ENCODE measurements at regions not wholly inside any gene's neighbourhood (a gene's known extent, or its start where the extent isn't known, plus 50 kb on each side); places are given as distances from the start of the nearest gene placed in this dataset.

GRCh38 chr7:54465095-54465494, 77.1 kb upstream of the VSTM2A start (continued):
- TF ChIP-seq ELK1 (IDR thresholded peaks at IDR 0.05; ENCODE audit: low read depth, low read length) (no peak), EP300 (IDR thresholded peaks at IDR 0.05; ENCODE audit: borderline replicate concordance in 1 of 2, control insufficient read depth in 1 of 2, low read depth in 2 of 2, low read length in 2 of 2) (no peak), ZZZ3 (IDR thresholded peaks at IDR 0.05; ENCODE audit: control insufficient read depth, insufficient read length, low read depth) (no peak), NBN (IDR thresholded peaks at IDR 0.05) (no peak)

- BruUV-seq (replicated peaks) = no TSS peak
- ChIA-PET POLR2A (no interaction called here), CTCF (no interaction called here), RAD21 (ENCODE audit: unreplicated experiment) (no interaction called here), SMC1A (ENCODE audit: uncharacterized antibody, unreplicated experiment) (interaction anchor here (0.5 kb wide), 1 partner anchor 27 kb away, joined by 3 read pairs; no protein-coding TSS in a partner anchor)
- ATAC-seq (no peak), FAIRE-seq (no peak), DNase-seq (ENCODE audit: low read depth, low spot score) (no peak)
- Histone ChIP-seq H4K20me1 (ENCODE audit: control insufficient read depth, insufficient read depth) (no peaks in the 10 kb centered on the region), H3K4me3 (no peak overlapping the region), H3K4me1 (ENCODE audit: control insufficient read depth, insufficient read depth, low read length) (no peaks in the 10 kb centered on the region), H3K4me2 (ENCODE audit: control insufficient read depth, insufficient read depth) (no peak overlapping the region), H3K9ac (ENCODE audit: control insufficient read depth, insufficient read depth, low read length) (no peak overlapping the region), H3K27me3 (replicated peaks in 1 of 2; ENCODE audit: control insufficient read depth in 2 of 2, insufficient read depth in 2 of 2, low read length in 1 of 2) (no peaks in the 10 kb centered on the region), H3K79me2 (ENCODE audit: control insufficient read depth, insufficient read depth, low read length) (no peaks in the 10 kb centered on the region), H3K36me3 (ENCODE audit: control insufficient read depth in 2 of 2, insufficient read depth in 2 of 2, low read length in 1 of 2) (no peaks in the 10 kb centered on the region), H3K9me3 (replicated peaks; ENCODE audit: control insufficient read depth, insufficient read depth, low read length) (no peaks in the 10 kb centered on the region), H2AFZ (ENCODE audit: control insufficient read depth, low read depth, low read length) (no peak overlapping the region), H3K27ac (ENCODE audit: control insufficient read depth, insufficient read depth) (no peak overlapping the region)
- TF ChIP-seq SIX5 (IDR thresholded peaks at IDR 0.05; ENCODE audit: low read depth, low read length, severe bottlenecking) = no peak
- TF ChIP-seq HSF1 (IDR thresholded peaks at IDR 0.05; ENCODE audit: low read depth, low read length) = no peak
- no peak for TF ChIP-seq FOXK2 (IDR thresholded peaks at IDR 0.05)
- no peak for TF ChIP-seq PAX5 (IDR thresholded peaks at IDR 0.05; ENCODE audit: borderline replicate concordance, low read depth, low read length)
- no peak for TF ChIP-seq SUZ12 (IDR thresholded peaks at IDR 0.05; ENCODE audit: unreplicated experiment)
- no peak for TF ChIP-seq RAD51 (IDR thresholded peaks at IDR 0.05)
- TF ChIP-seq RELB (IDR thresholded peaks at IDR 0.05; ENCODE audit: low read depth) = no peak
- no peak for TF ChIP-seq CBX5 (IDR thresholded peaks at IDR 0.05; ENCODE audit: low read depth)
- no peak for TF ChIP-seq MEF2A (IDR thresholded peaks at IDR 0.05; ENCODE audit: insufficient read depth, low read depth, low read length)
- no peak for TF ChIP-seq ZNF217 (IDR thresholded peaks at IDR 0.05)
- no peak for TF ChIP-seq MYC (IDR thresholded peaks at IDR 0.05; ENCODE audit: insufficient read depth, insufficient read length, insufficient replicate concordance, low read length, severe bottlenecking)
- no peak for TF ChIP-seq POU2F2 (IDR thresholded peaks at IDR 0.05; ENCODE audit: borderline replicate concordance, low read depth, low read length)
- TF ChIP-seq POLR2A (IDR thresholded peaks at IDR 0.05; ENCODE audit: low read depth, low read length) = no peak
- 63% methylated on average over 10 of the region's 10 CpGs for WGBS (ENCODE audit: insufficient coverage, insufficient replicate concordance, low lambda C conversion rate, missing lambda C conversion rate)
- intact Hi-C loops (cut with micrococcal nuclease; ENCODE audit: unreplicated experiment) (loop anchor here (10.0 kb wide), 1 partner anchor 65 kb away; no protein-coding TSS in a partner anchor), in situ Hi-C loops (cut with MboI) (no loop called here)
These were observed 72.4 kb upstream of the VSTM2A start for GRCh38 chr7:54469740-54470139.

Measured in GM12878 (cell line).